Neural cell (in vitro differentiated cells): ENCODE measurements at regions not wholly inside any gene's neighbourhood (a gene's known extent, or its start where the extent isn't known, plus 50 kb on each side); places are given as distances from the start of the nearest gene placed in this dataset.

Experiments used
- EZH2 ChIP-seq: fragments of 200-600, 300-800 bp; shearing (Covaris generic), sonication (generic); IDR thresholded peaks from 2 replicates; pipeline ENCODE4 v1.6.1; 2014; ENCODE audit warnings: antibody characterized with exemption, low read length, borderline replicate concordance, mild to moderate bottlenecking; ENCODE audit not compliant: insufficient read depth, poor library complexity, severe bottlenecking
- POLR2AphosphoS5 ChIP-seq: IDR thresholded peaks from 2 replicates; pipeline ENCODE4 v1.6.1; 2012
- RAD21 ChIP-seq: fragments of 450-650 bp; conservative IDR thresholded peaks from 2 replicates; pipeline ENCODE4 v1.6.1; 2014; ENCODE audit warnings: antibody characterized with exemption, mild to moderate bottlenecking, moderate library complexity
- REST ChIP-seq: IDR thresholded peaks from 2 replicates; pipeline ENCODE4 v1.6.1; 2012; ENCODE audit warnings: borderline replicate concordance
- SMC3 ChIP-seq: fragments of 450-650 bp; conservative IDR thresholded peaks from 2 replicates; pipeline ENCODE4 v1.6.1; 2014; ENCODE audit warnings: antibody characterized with exemption, mild to moderate bottlenecking, moderate library complexity; ENCODE audit not compliant: poor library complexity
- TAF1 ChIP-seq: IDR thresholded peaks from 2 replicates; pipeline ENCODE4 v1.6.1; 2012; ENCODE audit warnings: low read depth
- TF ChIP-seq, protein P1 (sequence below): fragments of 450-650 bp; IDR thresholded peaks from 2 replicates; pipeline ENCODE4 v1.5.1; 2014; ENCODE audit warnings: antibody characterized with exemption, mild to moderate bottlenecking, moderate library complexity; ENCODE audit not compliant: poor library complexity, severe bottlenecking

- TF ChIP-seq, protein P1, sequence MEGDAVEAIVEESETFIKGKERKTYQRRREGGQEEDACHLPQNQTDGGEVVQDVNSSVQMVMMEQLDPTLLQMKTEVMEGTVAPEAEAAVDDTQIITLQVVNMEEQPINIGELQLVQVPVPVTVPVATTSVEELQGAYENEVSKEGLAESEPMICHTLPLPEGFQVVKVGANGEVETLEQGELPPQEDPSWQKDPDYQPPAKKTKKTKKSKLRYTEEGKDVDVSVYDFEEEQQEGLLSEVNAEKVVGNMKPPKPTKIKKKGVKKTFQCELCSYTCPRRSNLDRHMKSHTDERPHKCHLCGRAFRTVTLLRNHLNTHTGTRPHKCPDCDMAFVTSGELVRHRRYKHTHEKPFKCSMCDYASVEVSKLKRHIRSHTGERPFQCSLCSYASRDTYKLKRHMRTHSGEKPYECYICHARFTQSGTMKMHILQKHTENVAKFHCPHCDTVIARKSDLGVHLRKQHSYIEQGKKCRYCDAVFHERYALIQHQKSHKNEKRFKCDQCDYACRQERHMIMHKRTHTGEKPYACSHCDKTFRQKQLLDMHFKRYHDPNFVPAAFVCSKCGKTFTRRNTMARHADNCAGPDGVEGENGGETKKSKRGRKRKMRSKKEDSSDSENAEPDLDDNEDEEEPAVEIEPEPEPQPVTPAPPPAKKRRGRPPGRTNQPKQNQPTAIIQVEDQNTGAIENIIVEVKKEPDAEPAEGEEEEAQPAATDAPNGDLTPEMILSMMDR = no peak
- TF ChIP-seq SMC3 (no peak), RAD21 (no peak), POLR2AphosphoS5 (no peak), TAF1 (no peak), EZH2 (no peak), REST (no peak)
Measured at GRCh38 chr6:11427723-11428245, 109.8 kb upstream of the TMEM170B start.
